Kidney epithelial cell (primary cell): ENCODE measurements at regions not wholly inside any gene's neighbourhood (a gene's known extent, or its start where the extent isn't known, plus 50 kb on each side); places are given as distances from the start of the nearest gene placed in this dataset.

Source experiments
- DNase-seq: peaks from one replicate; pipeline ENCODE4 v3.0.0-alpha.2; 2010; ENCODE audit warnings: low read depth
- H3K27me3 ChIP-seq: 2 replicates; pipeline ENCODE4 v1.6.0; 2011; ENCODE audit warnings: low read length; ENCODE audit not compliant: control insufficient read depth, insufficient read depth
- H3K36me3 ChIP-seq: 2 replicates; pipeline ENCODE4 v1.5.1; 2011; ENCODE audit warnings: low read length; ENCODE audit not compliant: control insufficient read depth, insufficient read depth
- H3K4me3 ChIP-seq: 2 replicates; pipeline ENCODE4 v1.5.1; 2011; ENCODE audit warnings: low read depth, mild to moderate bottlenecking, control low read depth, low read length
- CTCF ChIP-seq: IDR thresholded peaks from 2 replicates; pipeline ENCODE4 v1.5.1; 2011; ENCODE audit warnings: mild to moderate bottlenecking, moderate library complexity, low read length, control low read depth, inconsistent platforms; ENCODE audit not compliant: insufficient read depth, poor library complexity, severe bottlenecking

GRCh38 chr1:90510143-90510542, 207.0 kb downstream of the BARHL2 start:
- no peak for DNase-seq
- Histone ChIP-seq H3K4me3 (no peak overlapping the region), H3K36me3 (no peaks in the 10 kb centered on the region), H3K27me3 (no peaks in the 10 kb centered on the region)
- no peak for TF ChIP-seq CTCF

GRCh38 chr1:90509225-90510048, 207.7 kb downstream of the BARHL2 start:
- TF ChIP-seq CTCF, result no peak
- H3K36me3 ChIP-seq, result no peaks in the 10 kb centered on the region
- H3K4me3 ChIP-seq, result no peak overlapping the region
- H3K27me3 ChIP-seq, result no peaks in the 10 kb centered on the region
- no peak for DNase-seq

- Histone ChIP-seq H3K4me3 (no peak overlapping the region), H3K27me3 (no peaks in the 10 kb centered on the region), H3K36me3 (no peaks in the 10 kb centered on the region)
- TF ChIP-seq CTCF, result no peak
- no peak for DNase-seq
These were observed 208.5 kb downstream of the BARHL2 start for GRCh38 chr1:90508376-90509167.

- no peak for DNase-seq
- H3K27me3 ChIP-seq, result no peaks in the 10 kb centered on the region
- H3K4me3 ChIP-seq, result no peak overlapping the region
- TF ChIP-seq CTCF, result no peak
- no peaks in the 10 kb centered on the region for H3K36me3 ChIP-seq
These were observed 209.9 kb downstream of the BARHL2 start for GRCh38 chr1:90507173-90507572.

- H3K27me3 ChIP-seq, result no peaks in the 10 kb centered on the region
- no peaks in the 10 kb centered on the region for H3K36me3 ChIP-seq
- H3K4me3 ChIP-seq, result no peak overlapping the region
- no peak for TF ChIP-seq CTCF
- DNase-seq, result no peak
These were observed 211.3 kb downstream of the BARHL2 start for GRCh38 chr1:90505806-90506205.
